ENCODE measurements at regions not wholly inside any gene's neighbourhood (a gene's known extent, or its start where the extent isn't known, plus 50 kb on each side); places are given as distances from the start of the nearest gene placed in this dataset.

- TF ChIP-seq, protein P1, sequence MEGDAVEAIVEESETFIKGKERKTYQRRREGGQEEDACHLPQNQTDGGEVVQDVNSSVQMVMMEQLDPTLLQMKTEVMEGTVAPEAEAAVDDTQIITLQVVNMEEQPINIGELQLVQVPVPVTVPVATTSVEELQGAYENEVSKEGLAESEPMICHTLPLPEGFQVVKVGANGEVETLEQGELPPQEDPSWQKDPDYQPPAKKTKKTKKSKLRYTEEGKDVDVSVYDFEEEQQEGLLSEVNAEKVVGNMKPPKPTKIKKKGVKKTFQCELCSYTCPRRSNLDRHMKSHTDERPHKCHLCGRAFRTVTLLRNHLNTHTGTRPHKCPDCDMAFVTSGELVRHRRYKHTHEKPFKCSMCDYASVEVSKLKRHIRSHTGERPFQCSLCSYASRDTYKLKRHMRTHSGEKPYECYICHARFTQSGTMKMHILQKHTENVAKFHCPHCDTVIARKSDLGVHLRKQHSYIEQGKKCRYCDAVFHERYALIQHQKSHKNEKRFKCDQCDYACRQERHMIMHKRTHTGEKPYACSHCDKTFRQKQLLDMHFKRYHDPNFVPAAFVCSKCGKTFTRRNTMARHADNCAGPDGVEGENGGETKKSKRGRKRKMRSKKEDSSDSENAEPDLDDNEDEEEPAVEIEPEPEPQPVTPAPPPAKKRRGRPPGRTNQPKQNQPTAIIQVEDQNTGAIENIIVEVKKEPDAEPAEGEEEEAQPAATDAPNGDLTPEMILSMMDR (IDR thresholded peaks at IDR 0.05), result no peak
- TF ChIP-seq POLR2A (IDR thresholded peaks at IDR 0.05), result no peak
Observed at GRCh38 chr10:36675458-36675880, 449.9 kb upstream of the ANKRD30A start.

Data from Peyer's patch (tissue), 4 donors.